IMR-90 (cell line): ENCODE measurements at regions not wholly inside any gene's neighbourhood (a gene's known extent, or its start where the extent isn't known, plus 50 kb on each side); places are given as distances from the start of the nearest gene placed in this dataset.

Experiments used
- ATAC-seq: fragments of 200-7000 bp; cut with Tn5 transposase; 2 replicates; pipeline ENCODE4 v1.9.1; 2020; ENCODE audit warnings: low read depth, mild to moderate bottlenecking, moderate library complexity
- BruUV-seq: library from RNA; stranded (reverse); fragments of 400-500 nt; replicated peaks from 2 replicates; lab custom pipeline; 2021; lab: Mats Ljungman, UMichigan
- CTCF ChIA-PET: fragments of 300-600 bp; formaldehyde crosslinking; extraction: SDS; loops from one replicate; lab custom pipeline; 2021; ENCODE audit warnings: antibody characterized with exemption; lab: Yijun Ruan, JAX
- POLR2A ChIA-PET: fragments of 300-600 bp; sonication (Branson Sonifier 250); formaldehyde crosslinking; loops from one replicate; lab custom pipeline; 2022; ENCODE audit warnings: antibody characterized with exemption; ENCODE audit not compliant: unreplicated experiment; lab: Charles Lee
- DNase-seq: peaks from one replicate; pipeline ENCODE4 v3.0.0; 2013
- H2AFZ ChIP-seq: replicated peaks from 2 replicates; pipeline ENCODE3; 2013; ENCODE audit warnings: low read length, mild to moderate bottlenecking; ENCODE audit not compliant: poor library complexity
- H2AK5ac ChIP-seq: 2 replicates; pipeline ENCODE4 v1.6.1; 2013; ENCODE audit warnings: low read depth, low read length, inconsistent platforms
- H2AK9ac ChIP-seq: replicated peaks from 2 replicates; pipeline ENCODE3; 2013; ENCODE audit warnings: mild to moderate bottlenecking, low read depth, low read length, moderate library complexity; ENCODE audit not compliant: poor library complexity
- H2BK120ac ChIP-seq: 2 replicates; pipeline ENCODE4 v1.6.1; 2013; ENCODE audit warnings: low read depth, low read length, inconsistent platforms
- H2BK15ac ChIP-seq: 3 replicates; pipeline ENCODE4 v1.6.1; 2013; ENCODE audit warnings: low read depth, low read length, inconsistent platforms
- H2BK20ac ChIP-seq: 2 replicates; pipeline ENCODE4 v1.6.1; 2013; ENCODE audit warnings: low read depth, mild to moderate bottlenecking, inconsistent platforms, low read length, moderate library complexity
- H2BK5ac ChIP-seq: 2 replicates; pipeline ENCODE4 v1.6.1; 2013; ENCODE audit warnings: mild to moderate bottlenecking, low read depth, low read length, inconsistent platforms; ENCODE audit not compliant: poor library complexity, severe bottlenecking
- H3K14ac ChIP-seq: replicated peaks from 2 replicates; pipeline ENCODE4 v1.6.1; 2013; ENCODE audit warnings: low read depth, low read length, inconsistent platforms
- H3K18ac ChIP-seq: 2 replicates; pipeline ENCODE4 v1.6.1; 2013; ENCODE audit warnings: low read depth, low read length, control low read depth
- H3K23ac ChIP-seq: 2 replicates; pipeline ENCODE4 v1.6.1; 2013; ENCODE audit warnings: low read depth, low read length, inconsistent platforms
- H3K27ac ChIP-seq: 2 replicates; pipeline ENCODE4 v1.5.1; 2013; ENCODE audit warnings: mild to moderate bottlenecking, control low read depth, low read length; ENCODE audit not compliant: insufficient read depth
- H3K27me3 ChIP-seq: 2 replicates; pipeline ENCODE4 v1.6.1; 2013; ENCODE audit warnings: low read length; ENCODE audit not compliant: control insufficient read depth, insufficient read depth
- H3K36me3 ChIP-seq: 2 replicates; pipeline ENCODE4 v1.6.1; 2013; ENCODE audit warnings: low read length, mixed read lengths; ENCODE audit not compliant: control insufficient read depth, insufficient read depth
- H3K4ac ChIP-seq: 2 replicates; pipeline ENCODE4 v1.6.1; 2013; ENCODE audit warnings: low read depth, low read length, inconsistent platforms
- H3K4me1 ChIP-seq: 2 replicates; pipeline ENCODE4 v1.6.1; 2013; ENCODE audit warnings: low read length, mixed read lengths; ENCODE audit not compliant: control insufficient read depth, insufficient read depth
- H3K4me2 ChIP-seq: 2 replicates; pipeline ENCODE4 v1.6.1; 2013; ENCODE audit warnings: low read depth, mild to moderate bottlenecking, control low read depth, low read length, moderate library complexity
- H3K4me3 ChIP-seq: 2 replicates; pipeline ENCODE4 v1.5.1; 2013; ENCODE audit warnings: low read depth, mild to moderate bottlenecking, control low read depth, low read length, moderate library complexity; ENCODE audit not compliant: insufficient read depth
- H3K56ac ChIP-seq: 2 replicates; pipeline ENCODE4 v1.6.1; 2013; ENCODE audit warnings: low read length, inconsistent platforms; ENCODE audit not compliant: insufficient read depth; ENCODE audit errors: extremely low read depth
- H3K79me1 ChIP-seq, 2 experiments: 2 replicates each; pipeline ENCODE4 v1.6.1; 2013; ENCODE audit warnings: low read length in 2 of 2, inconsistent platforms in 1 of 2, low read depth in 1 of 2
- H3K9ac ChIP-seq: 2 replicates; pipeline ENCODE4 v1.6.1; 2013; ENCODE audit warnings: low read depth, low read length, control low read depth
- H3K9me1 ChIP-seq: 2 replicates; pipeline ENCODE4 v1.6.1; 2013; ENCODE audit warnings: low read length, inconsistent platforms; ENCODE audit not compliant: insufficient read depth
- H3K9me3 ChIP-seq: 2 replicates; pipeline ENCODE4 v1.6.1; 2013; ENCODE audit warnings: low read length; ENCODE audit not compliant: control insufficient read depth, insufficient read depth
- H4K20me1 ChIP-seq: 2 replicates; pipeline ENCODE4 v1.6.1; 2013; ENCODE audit warnings: low read length, inconsistent platforms; ENCODE audit not compliant: insufficient read depth
- H4K5ac ChIP-seq: 2 replicates; pipeline ENCODE4 v1.6.1; 2013; ENCODE audit warnings: mild to moderate bottlenecking, low read depth, low read length, control low read depth
- H4K8ac ChIP-seq, 2 experiments: 2 replicates each; pipeline ENCODE4 v1.6.1; 2013; ENCODE audit warnings: low read depth in 2 of 2, low read length in 2 of 2, control low read depth in 1 of 2, inconsistent platforms in 1 of 2
- H4K91ac ChIP-seq: 2 replicates; pipeline ENCODE4 v1.6.1; 2013; ENCODE audit warnings: low read depth, low read length, inconsistent platforms; ENCODE audit not compliant: insufficient read depth
- BHLHE40 ChIP-seq: fragments of 150-350 bp; IDR thresholded peaks from 2 replicates; pipeline ENCODE4 v1.6.1; 2016; ENCODE audit warnings: mild to moderate bottlenecking, low read depth, low read length
- CEBPB ChIP-seq: IDR thresholded peaks from 2 replicates; pipeline ENCODE4 v1.6.1; 2012; ENCODE audit warnings: low read depth, low read length, improper control_type of control experiment
- CTCF ChIP-seq: conservative IDR thresholded peaks from 2 replicates; pipeline ENCODE4 v1.5.1; 2012; ENCODE audit warnings: mild to moderate bottlenecking, low read depth, low read length, improper control_type of control experiment
- ELK1 ChIP-seq: fragments of 150-350 bp; IDR thresholded peaks from 2 replicates; pipeline ENCODE4 v1.6.1; 2016; ENCODE audit warnings: low read depth, mild to moderate bottlenecking, low read length, moderate library complexity, borderline replicate concordance
- MAZ ChIP-seq: IDR thresholded peaks from 2 replicates; pipeline ENCODE4 v1.6.1; 2012; ENCODE audit warnings: low read depth, mild to moderate bottlenecking, low read length, improper control_type of control experiment, moderate library complexity, borderline replicate concordance
- MXI1 ChIP-seq: IDR thresholded peaks from 2 replicates; pipeline ENCODE4 v1.6.1; 2012; ENCODE audit warnings: low read depth, mild to moderate bottlenecking, low read length, moderate library complexity, borderline replicate concordance
- POLR2A ChIP-seq: IDR thresholded peaks from 2 replicates; pipeline ENCODE4 v1.6.1; 2012; ENCODE audit warnings: mild to moderate bottlenecking, low read depth, low read length
- RAD21 ChIP-seq: IDR thresholded peaks from 2 replicates; pipeline ENCODE4 v1.6.1; 2012; ENCODE audit warnings: low read length, improper control_type of control experiment
- RCOR1 ChIP-seq: IDR thresholded peaks from 2 replicates; pipeline ENCODE4 v1.6.1; 2012; ENCODE audit warnings: mild to moderate bottlenecking, low read length, improper control_type of control experiment; ENCODE audit not compliant: insufficient replicate concordance
- RFX5 ChIP-seq: IDR thresholded peaks from 2 replicates; pipeline ENCODE4 v1.8.0; 2012; ENCODE audit warnings: low read depth, mild to moderate bottlenecking, low read length, moderate library complexity
- SMC3 ChIP-seq: fragments of 150-350 bp; IDR thresholded peaks from 2 replicates; pipeline ENCODE4 v1.6.1; 2016; ENCODE audit warnings: low read depth, mild to moderate bottlenecking, antibody characterized with exemption, low read length, moderate library complexity
- USF2 ChIP-seq: fragments of 150-350 bp; IDR thresholded peaks from 2 replicates; pipeline ENCODE4 v1.6.1; 2017; ENCODE audit warnings: mild to moderate bottlenecking, antibody characterized with exemption, low read length, low read depth
- WGBS, 2 experiments: methylation state at CpG; one replicate each; pipeline versions ENCODE4 v1.1.5 to v1.1.7; 2013; ENCODE audit warnings: missing lambda C conversion rate in 2 of 2; ENCODE audit not compliant: insufficient read length in 1 of 2; ENCODE audit errors: extremely low coverage in 2 of 2; 5-methylcytosine and 5-hydroxymethylcytosine counted together
- dilution Hi-C: fragments of 300-500 bp; cut with HindIII; formaldehyde crosslinking; loops from one replicate; pipeline ENCODE4 v1.14.3; 2018; ENCODE audit warnings: low sequenced_read_pairs; ENCODE audit not compliant: unreplicated experiment
- in situ Hi-C: fragments of 300-500 bp; cut with MboI; formaldehyde crosslinking; loops from 3 replicates; pipeline ENCODE4 v1.14.3; 2019; ENCODE audit warnings: low sequenced_read_pairs, inconsistent platforms, mixed read lengths
- intact Hi-C: fragments of 100-400 bp; cut with micrococcal nuclease; formaldehyde crosslinking; loops from 2 replicates; pipeline ENCODE4 v1.10.0; 2022

- peaks cover 6% of the 10 kb centered on the region; the same call in 1 of the 2 replicates for H3K4me1 ChIP-seq
- no peak overlapping the region for H4K5ac ChIP-seq
- H4K8ac ChIP-seq = no peak overlapping the region
- dilution Hi-C loops (no loop called here), intact Hi-C loops (no loop called here), in situ Hi-C loops (no loop called here)
- no peak overlapping the region for H2AK9ac ChIP-seq
- no CpG with 5 or more reads among the region's 3 CpGs for WGBS, 2 experiments
- no peak overlapping the region for H3K14ac ChIP-seq
- H4K91ac ChIP-seq = no peak overlapping the region
- H2AFZ ChIP-seq = no peak overlapping the region
- no peak overlapping the region for H2AK5ac ChIP-seq
- H3K4ac ChIP-seq = no peak overlapping the region
- H2BK120ac ChIP-seq = no peak overlapping the region
- TF ChIP-seq ELK1 = no peak
- TF ChIP-seq USF2 = no peak
- no peak for TF ChIP-seq RFX5
- no peak for TF ChIP-seq CEBPB
- TF ChIP-seq SMC3 = no peak
- TF ChIP-seq RCOR1 = no peak
- no peak for TF ChIP-seq RAD21
- TF ChIP-seq CTCF = no peak
- TF ChIP-seq MAZ = no peak
- TF ChIP-seq BHLHE40 = no peak
- no peak for TF ChIP-seq MXI1
- TF ChIP-seq POLR2A = no peak
- no peak overlapping the region for H2BK20ac ChIP-seq
- no peak overlapping the region for H3K27ac ChIP-seq
- no peaks in the 10 kb centered on the region for H3K27me3 ChIP-seq
- H3K9me3 ChIP-seq = no peaks in the 10 kb centered on the region
- H3K4me2 ChIP-seq = no peak overlapping the region
- no TSS peak for BruUV-seq
- DNase-seq (no peak), ATAC-seq (no peak)
- no peak overlapping the region for H3K4me3 ChIP-seq
- no peaks in the 10 kb centered on the region for H3K9me1 ChIP-seq
- no peak overlapping the region for H3K18ac ChIP-seq
- no peak overlapping the region for H3K23ac ChIP-seq
- H3K56ac ChIP-seq = no peak overlapping the region
- H4K20me1 ChIP-seq = no peaks in the 10 kb centered on the region
- H3K79me1 ChIP-seq = no peaks in the 10 kb centered on the region
- no peaks in the 10 kb centered on the region for H3K36me3 ChIP-seq
- no peak overlapping the region for H2BK5ac ChIP-seq
- H3K9ac ChIP-seq = no peak overlapping the region
- CTCF ChIA-PET = no interaction called here
- H2BK15ac ChIP-seq = no peak overlapping the region
- POLR2A ChIA-PET = no interaction called here
Measured at GRCh38 chr3:106823701-106824100, 553.5 kb upstream of the CCDC54 start.
